GM12878 (cell line): ENCODE measurements at regions not wholly inside any gene's neighbourhood (a gene's known extent, or its start where the extent isn't known, plus 50 kb on each side); places are given as distances from the start of the nearest gene placed in this dataset.

Experiments used
- ATAC-seq: fragments of 200-7000 bp; cut with Tn5 transposase; 3 replicates; pipeline ENCODE4 v1.9.1; 2020; ENCODE audit warnings: mild to moderate bottlenecking, moderate library complexity
- BruUV-seq: library from RNA; stranded (reverse); fragments of 400-500 nt; replicated peaks from 2 replicates; lab custom pipeline; 2021; lab: Mats Ljungman, UMichigan
- CTCF ChIA-PET: fragments of 300-600 bp; sonication (Branson Sonifier 250); formaldehyde crosslinking; extraction: SDS; loops from one replicate; lab custom pipeline; 2021; ENCODE audit warnings: inconsistent platforms; lab: Yijun Ruan, JAX
- POLR2A ChIA-PET: fragments of 350-600 bp; formaldehyde crosslinking; extraction: SDS; loops from one replicate; lab custom pipeline; 2021; ENCODE audit warnings: inconsistent platforms; lab: Charles Lee
- RAD21 ChIA-PET: fragments of 300-600 bp; sonication (Branson Sonifier 250); formaldehyde crosslinking; loops from one replicate; lab custom pipeline; 2023; ENCODE audit warnings: antibody characterized with exemption; ENCODE audit not compliant: unreplicated experiment; lab: Charles Lee
- SMC1A ChIA-PET: fragments of 300-600 bp; sonication (Branson Sonifier 250); formaldehyde crosslinking; loops from one replicate; lab custom pipeline; 2023; ENCODE audit not compliant: unreplicated experiment, uncharacterized antibody; lab: Charles Lee
- DNase-seq: peaks from one replicate; pipeline ENCODE4 v3.0.0-alpha.2; 2011; ENCODE audit warnings: low read depth, low spot score
- FAIRE-seq: peaks from 3 replicates; lab custom pipeline; 2011; peaks lifted over from hg19 to GRCh38; lab: Jason Lieb, UNC
- H2AFZ ChIP-seq: 2 replicates; pipeline ENCODE4 v1.6.0; 2011; ENCODE audit warnings: low read depth, low read length, control low read depth; ENCODE audit not compliant: control insufficient read depth
- H3K27ac ChIP-seq: 2 replicates; pipeline ENCODE4 v1.5.1; 2011; ENCODE audit warnings: control low read depth; ENCODE audit not compliant: control insufficient read depth, insufficient read depth
- H3K27me3 ChIP-seq, 2 experiments: replicated peaks in 1 of 2; 2 replicates each; pipeline versions ENCODE4 v1.6.0 to v1.6.1; 2011; ENCODE audit warnings: low read length in 1 of 2; ENCODE audit not compliant: control insufficient read depth in 2 of 2, insufficient read depth in 2 of 2
- H3K36me3 ChIP-seq, 2 experiments: 2 replicates each; pipeline ENCODE4 v1.5.1; 2011; ENCODE audit warnings: low read length in 1 of 2; ENCODE audit not compliant: control insufficient read depth in 2 of 2, insufficient read depth in 2 of 2
- H3K4me1 ChIP-seq: 2 replicates; pipeline ENCODE4 v1.6.1; 2011; ENCODE audit warnings: mild to moderate bottlenecking, low read length, moderate library complexity, mixed read lengths; ENCODE audit not compliant: control insufficient read depth, insufficient read depth
- H3K4me2 ChIP-seq: 2 replicates; pipeline ENCODE4 v1.6.0; 2011; ENCODE audit warnings: control low read depth; ENCODE audit not compliant: control insufficient read depth, insufficient read depth
- H3K4me3 ChIP-seq: fragments of 200-600 bp; sonication (generic); 2 replicates; pipeline ENCODE4 v1.5.1; 2016
- H3K79me2 ChIP-seq: 2 replicates; pipeline ENCODE4 v1.6.0; 2011; ENCODE audit warnings: low read length; ENCODE audit not compliant: control insufficient read depth, insufficient read depth
- H3K9ac ChIP-seq: 2 replicates; pipeline ENCODE4 v1.8.0; 2011; ENCODE audit warnings: low read length, control low read depth, mixed read lengths; ENCODE audit not compliant: control insufficient read depth, insufficient read depth
- H3K9me3 ChIP-seq: replicated peaks from 3 replicates; pipeline ENCODE4 v1.5.1; 2011; ENCODE audit warnings: mild to moderate bottlenecking, low read length; ENCODE audit not compliant: control insufficient read depth, insufficient read depth
- H4K20me1 ChIP-seq: 2 replicates; pipeline ENCODE4 v1.6.0; 2011; ENCODE audit not compliant: control insufficient read depth, insufficient read depth
- ASH2L ChIP-seq: fragments of 300-600, 200-600 bp; sonication (generic); IDR thresholded peaks from 2 replicates; pipeline ENCODE4 v1.6.1; 2017; ENCODE audit warnings: low read depth, mild to moderate bottlenecking, borderline replicate concordance
- CREB1 ChIP-seq: IDR thresholded peaks from 2 replicates; pipeline ENCODE4 v1.6.1; 2012; ENCODE audit warnings: low read depth, mild to moderate bottlenecking, inconsistent platforms
- ETV6 ChIP-seq, 2 experiments: fragments of 450-650 bp in 1 of 2; IDR thresholded peaks in 1 of 2; conservative IDR thresholded peaks in 1 of 2; 2 replicates each; pipeline ENCODE4 v1.6.1; 2014; ENCODE audit warnings: antibody characterized with exemption in 1 of 2, borderline replicate concordance in 1 of 2, low read depth in 1 of 2, mild to moderate bottlenecking in 1 of 2, moderate library complexity in 1 of 2
- FOXK2 ChIP-seq: fragments of 450-650 bp; IDR thresholded peaks from 2 replicates; pipeline ENCODE4 v1.6.1; 2017; ENCODE audit warnings: mild to moderate bottlenecking, moderate library complexity
- MEF2A ChIP-seq: IDR thresholded peaks from 2 replicates; pipeline ENCODE4 v1.6.1; 2011; ENCODE audit warnings: low read depth, mild to moderate bottlenecking, low read length, moderate library complexity; ENCODE audit not compliant: insufficient read depth
- MEF2B ChIP-seq: fragments of 450-650 bp; IDR thresholded peaks from 2 replicates; pipeline ENCODE4 v1.6.1; 2018; ENCODE audit warnings: mild to moderate bottlenecking, moderate library complexity; ENCODE audit not compliant: partially characterized antibody, poor library complexity, severe bottlenecking
- MYB ChIP-seq: fragments of 150-350 bp; IDR thresholded peaks from 2 replicates; pipeline ENCODE4 v1.6.1; 2014; ENCODE audit warnings: mild to moderate bottlenecking, low read depth, low read length, borderline replicate concordance
- RAD21 ChIP-seq: IDR thresholded peaks from 2 replicates; pipeline ENCODE4 v1.6.1; 2011; ENCODE audit warnings: mild to moderate bottlenecking, low read depth, low read length, moderate library complexity; ENCODE audit not compliant: insufficient read depth
- RB1 ChIP-seq: fragments of 450-650 bp; formaldehyde crosslinking; IDR thresholded peaks from 2 replicates; pipeline ENCODE4 v1.6.1; 2017; ENCODE audit warnings: mild to moderate bottlenecking, borderline replicate concordance
- TAF1 ChIP-seq: IDR thresholded peaks from 2 replicates; pipeline ENCODE4 v1.6.1; 2011; ENCODE audit warnings: mild to moderate bottlenecking, low read depth, low read length, borderline replicate concordance
- WRNIP1 ChIP-seq: IDR thresholded peaks from 2 replicates; pipeline ENCODE4 v1.6.1; 2011; ENCODE audit warnings: low read depth, low read length, improper control_type of control experiment, borderline replicate concordance
- YBX1 ChIP-seq: fragments of 450-650 bp; IDR thresholded peaks from 2 replicates; pipeline ENCODE4 v1.6.1; 2016; ENCODE audit warnings: antibody characterized with exemption
- ZNF384 ChIP-seq: IDR thresholded peaks from 2 replicates; pipeline ENCODE4 v1.6.1; 2012; ENCODE audit warnings: low read depth, mild to moderate bottlenecking, low read length, improper control_type of control experiment, borderline replicate concordance
- WGBS: methylation state at CpG from one replicate; pipeline ENCODE4 v1.1.6; 2016; ENCODE audit warnings: low lambda C conversion rate; ENCODE audit not compliant: insufficient replicate concordance, insufficient coverage; ENCODE audit errors: missing lambda C conversion rate; 5-methylcytosine and 5-hydroxymethylcytosine counted together
- in situ Hi-C: fragments of 300-500 bp; cut with MboI; formaldehyde crosslinking; loops from 9 replicates; pipeline ENCODE4 v1.14.3; 2018; ENCODE audit warnings: mixed read lengths
- intact Hi-C: fragments of 100-400 bp; cut with micrococcal nuclease; formaldehyde crosslinking; loops from one replicate; pipeline ENCODE4 v1.14.2; 2022; ENCODE audit not compliant: unreplicated experiment
- TF ChIP-seq, protein P1 (sequence below): fragments of 450-650 bp; IDR thresholded peaks from 2 replicates; pipeline ENCODE4 v1.6.1; 2016; ENCODE audit warnings: mild to moderate bottlenecking, moderate library complexity, borderline replicate concordance
- TF ChIP-seq, protein P2 (sequence below), 3 experiments: IDR thresholded peaks in 2 of 3; conservative IDR thresholded peaks in 1 of 3; 2 replicates each; pipeline ENCODE4 v1.5.1; 2011; ENCODE audit warnings: low read depth in 3 of 3, low read length in 3 of 3, mild to moderate bottlenecking in 3 of 3, control low read depth in 2 of 3, moderate library complexity in 2 of 3, inconsistent platforms in 1 of 3, mixed read lengths in 1 of 3; ENCODE audit not compliant: control insufficient read depth in 2 of 3, insufficient read depth in 1 of 3; ENCODE audit errors: extremely low read depth in 1 of 3

DNA sequence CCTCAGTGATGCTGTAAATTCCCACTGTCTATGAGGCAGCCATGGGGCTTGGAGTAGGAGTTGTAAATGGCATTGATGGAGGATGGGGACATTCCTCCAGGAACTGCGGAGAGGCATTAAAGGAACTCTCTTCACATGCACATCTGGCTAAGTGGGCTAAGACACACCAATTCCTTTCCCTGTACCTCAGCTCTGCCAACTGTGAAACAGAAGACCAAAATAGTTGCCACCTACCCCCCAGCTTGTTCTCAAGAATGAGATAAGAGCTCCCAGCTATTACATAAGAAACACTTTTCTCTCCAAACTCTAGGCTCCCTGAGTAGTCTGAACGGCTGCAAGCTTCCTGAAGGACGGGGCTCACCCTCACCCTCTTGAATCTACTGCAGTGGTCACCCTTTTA lies 144.6 kb upstream of the SLC30A5 start:
- RAD21 ChIA-PET, result no interaction called here
- no peak for FAIRE-seq

More for the DNA sequence above, 144.6 kb upstream of the SLC30A5 start:
- no peak overlapping the region for H3K27ac ChIP-seq
- no TSS peak for BruUV-seq
- no peaks in the 10 kb centered on the region for H3K79me2 ChIP-seq
- no peak for ATAC-seq
- no peak for DNase-seq
- in situ Hi-C loops (no loop called here), intact Hi-C loops (no loop called here)
- CTCF ChIA-PET, result interaction anchor here (0.7 kb wide), 1 partner anchor 171 kb away, joined by 4 read pairs; no protein-coding TSS in a partner anchor
- no peaks in the 10 kb centered on the region for H3K9me3 ChIP-seq
- H3K4me3 ChIP-seq, result no peak overlapping the region
- H2AFZ ChIP-seq, result no peak overlapping the region
- no peaks in the 10 kb centered on the region for H3K4me1 ChIP-seq
- WGBS, result 33% methylated on average over 3 of the region's 3 CpGs
- POLR2A ChIA-PET, result no interaction called here
- H3K36me3 ChIP-seq, result no peaks in the 10 kb centered on the region
- H3K9ac ChIP-seq, result no peak overlapping the region
- TF ChIP-seq TAF1 (no peak), WRNIP1 (no peak), ASH2L (no peak), MYB (no peak), YBX1 (no peak), CREB1 (no peak), FOXK2 (no peak), RAD21 (no peak), RB1 (no peak), ZNF384 (no peak), ETV6 (conservative IDR thresholded peaks at IDR 0.05 in 1 of 2, IDR thresholded peaks at IDR 0.05 in 1 of 2; ENCODE audit: borderline replicate concordance in 1 of 2, low read depth in 1 of 2) (no peak), MEF2A (no peak), MEF2B (no peak)
- TF ChIP-seq, protein P1, sequence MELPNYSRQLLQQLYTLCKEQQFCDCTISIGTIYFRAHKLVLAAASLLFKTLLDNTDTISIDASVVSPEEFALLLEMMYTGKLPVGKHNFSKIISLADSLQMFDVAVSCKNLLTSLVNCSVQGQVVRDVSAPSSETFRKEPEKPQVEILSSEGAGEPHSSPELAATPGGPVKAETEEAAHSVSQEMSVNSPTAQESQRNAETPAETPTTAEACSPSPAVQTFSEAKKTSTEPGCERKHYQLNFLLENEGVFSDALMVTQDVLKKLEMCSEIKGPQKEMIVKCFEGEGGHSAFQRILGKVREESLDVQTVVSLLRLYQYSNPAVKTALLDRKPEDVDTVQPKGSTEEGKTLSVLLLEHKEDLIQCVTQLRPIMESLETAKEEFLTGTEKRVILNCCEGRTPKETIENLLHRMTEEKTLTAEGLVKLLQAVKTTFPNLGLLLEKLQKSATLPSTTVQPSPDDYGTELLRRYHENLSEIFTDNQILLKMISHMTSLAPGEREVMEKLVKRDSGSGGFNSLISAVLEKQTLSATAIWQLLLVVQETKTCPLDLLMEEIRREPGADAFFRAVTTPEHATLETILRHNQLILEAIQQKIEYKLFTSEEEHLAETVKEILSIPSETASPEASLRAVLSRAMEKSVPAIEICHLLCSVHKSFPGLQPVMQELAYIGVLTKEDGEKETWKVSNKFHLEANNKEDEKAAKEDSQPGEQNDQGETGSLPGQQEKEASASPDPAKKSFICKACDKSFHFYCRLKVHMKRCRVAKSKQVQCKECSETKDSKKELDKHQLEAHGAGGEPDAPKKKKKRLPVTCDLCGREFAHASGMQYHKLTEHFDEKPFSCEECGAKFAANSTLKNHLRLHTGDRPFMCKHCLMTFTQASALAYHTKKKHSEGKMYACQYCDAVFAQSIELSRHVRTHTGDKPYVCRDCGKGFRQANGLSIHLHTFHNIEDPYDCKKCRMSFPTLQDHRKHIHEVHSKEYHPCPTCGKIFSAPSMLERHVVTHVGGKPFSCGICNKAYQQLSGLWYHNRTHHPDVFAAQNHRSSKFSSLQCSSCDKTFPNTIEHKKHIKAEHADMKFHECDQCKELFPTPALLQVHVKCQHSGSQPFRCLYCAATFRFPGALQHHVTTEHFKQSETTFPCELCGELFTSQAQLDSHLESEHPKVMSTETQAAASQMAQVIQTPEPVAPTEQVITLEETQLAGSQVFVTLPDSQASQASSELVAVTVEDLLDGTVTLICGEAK, result no peak
- TF ChIP-seq, protein P2, sequence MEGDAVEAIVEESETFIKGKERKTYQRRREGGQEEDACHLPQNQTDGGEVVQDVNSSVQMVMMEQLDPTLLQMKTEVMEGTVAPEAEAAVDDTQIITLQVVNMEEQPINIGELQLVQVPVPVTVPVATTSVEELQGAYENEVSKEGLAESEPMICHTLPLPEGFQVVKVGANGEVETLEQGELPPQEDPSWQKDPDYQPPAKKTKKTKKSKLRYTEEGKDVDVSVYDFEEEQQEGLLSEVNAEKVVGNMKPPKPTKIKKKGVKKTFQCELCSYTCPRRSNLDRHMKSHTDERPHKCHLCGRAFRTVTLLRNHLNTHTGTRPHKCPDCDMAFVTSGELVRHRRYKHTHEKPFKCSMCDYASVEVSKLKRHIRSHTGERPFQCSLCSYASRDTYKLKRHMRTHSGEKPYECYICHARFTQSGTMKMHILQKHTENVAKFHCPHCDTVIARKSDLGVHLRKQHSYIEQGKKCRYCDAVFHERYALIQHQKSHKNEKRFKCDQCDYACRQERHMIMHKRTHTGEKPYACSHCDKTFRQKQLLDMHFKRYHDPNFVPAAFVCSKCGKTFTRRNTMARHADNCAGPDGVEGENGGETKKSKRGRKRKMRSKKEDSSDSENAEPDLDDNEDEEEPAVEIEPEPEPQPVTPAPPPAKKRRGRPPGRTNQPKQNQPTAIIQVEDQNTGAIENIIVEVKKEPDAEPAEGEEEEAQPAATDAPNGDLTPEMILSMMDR (IDR thresholded peaks at IDR 0.05 in 2 of 3, conservative IDR thresholded peaks at IDR 0.05 in 1 of 3; ENCODE audit: control insufficient read depth in 2 of 3, extremely low read depth in 1 of 3, insufficient read depth in 1 of 3, low read depth in 3 of 3, low read length in 3 of 3), result no peak
- TF ChIP-seq, all 136 proteins: peak for 0
- H4K20me1 ChIP-seq, result no peaks in the 10 kb centered on the region
- H3K27me3 ChIP-seq, result no peaks in the 10 kb centered on the region; a peak in 2 of 4 replicates
- SMC1A ChIA-PET, result no interaction called here
- no peak overlapping the region for H3K4me2 ChIP-seq
